D341Med (cell line): ENCODE measurements at regions not wholly inside any gene's neighbourhood (a gene's known extent, or its start where the extent isn't known, plus 50 kb on each side); places are given as distances from the start of the nearest gene placed in this dataset.

ENCODE experiments used
- DNase-seq: peaks from one replicate; pipeline ENCODE4 v3.0.0; 2012; ENCODE audit warnings: low spot score

DNA sequence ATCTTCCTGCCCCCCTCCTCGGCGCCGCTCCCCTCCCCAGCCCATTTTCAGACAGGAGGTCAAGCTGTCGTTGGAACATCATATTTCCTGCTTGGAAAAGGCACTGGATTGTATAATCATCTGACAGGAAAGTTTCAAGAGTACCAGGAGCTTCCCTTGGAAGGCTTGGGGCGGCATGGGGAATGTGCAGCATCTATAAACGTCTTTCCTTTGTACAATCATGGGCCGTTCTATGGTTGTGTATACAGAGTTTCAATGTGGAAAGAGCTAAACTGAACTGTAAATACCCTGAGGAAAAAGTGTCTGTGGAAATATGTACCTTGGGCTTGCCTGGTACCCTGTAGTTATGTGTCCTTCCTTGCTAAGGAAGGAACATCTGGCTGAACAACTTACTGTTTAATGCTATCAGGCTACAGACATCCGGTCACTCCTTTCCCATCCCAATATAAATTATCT is 368.1 kb upstream of the ADGRL2 start:
- DNase-seq, result no peak

DNA sequence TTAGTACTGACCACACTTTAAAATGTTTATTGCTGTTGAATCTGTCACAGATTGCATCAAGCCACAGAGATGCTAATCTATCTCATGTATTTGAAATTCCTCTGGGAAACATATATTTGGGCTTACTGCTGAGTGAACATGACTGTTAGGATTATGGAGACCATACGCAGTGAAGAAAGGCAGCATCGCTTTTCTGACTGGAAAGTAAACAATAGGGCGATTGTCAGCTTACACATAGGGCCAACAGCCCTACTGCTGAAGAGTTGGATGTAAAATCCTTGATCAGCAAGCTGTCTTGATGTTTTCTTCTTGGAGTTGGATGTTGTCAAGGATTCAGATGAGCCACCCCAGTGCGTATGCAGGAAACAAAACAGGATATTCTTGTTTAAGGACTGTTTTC is 368.7 kb upstream of the ADGRL2 start:
- no peak for DNase-seq

DNA sequence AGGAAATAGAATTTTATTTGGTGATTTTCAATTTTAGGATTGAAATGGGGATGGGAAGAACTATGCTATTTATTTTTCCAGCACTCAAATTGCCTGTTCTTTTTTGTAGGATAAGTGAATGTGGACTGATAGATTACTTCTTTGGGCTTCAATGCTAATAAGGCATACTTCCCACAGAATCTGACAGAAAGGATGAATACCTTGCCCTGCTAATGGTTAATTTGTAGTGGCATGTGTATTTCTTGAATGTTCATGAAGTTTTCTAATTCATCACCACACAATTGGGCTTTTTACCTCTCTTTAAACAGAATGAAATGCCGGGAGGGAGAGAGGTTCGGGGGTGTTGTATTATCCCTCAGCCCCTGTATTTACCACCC is 369.1 kb upstream of the ADGRL2 start:
- no peak for DNase-seq

DNA sequence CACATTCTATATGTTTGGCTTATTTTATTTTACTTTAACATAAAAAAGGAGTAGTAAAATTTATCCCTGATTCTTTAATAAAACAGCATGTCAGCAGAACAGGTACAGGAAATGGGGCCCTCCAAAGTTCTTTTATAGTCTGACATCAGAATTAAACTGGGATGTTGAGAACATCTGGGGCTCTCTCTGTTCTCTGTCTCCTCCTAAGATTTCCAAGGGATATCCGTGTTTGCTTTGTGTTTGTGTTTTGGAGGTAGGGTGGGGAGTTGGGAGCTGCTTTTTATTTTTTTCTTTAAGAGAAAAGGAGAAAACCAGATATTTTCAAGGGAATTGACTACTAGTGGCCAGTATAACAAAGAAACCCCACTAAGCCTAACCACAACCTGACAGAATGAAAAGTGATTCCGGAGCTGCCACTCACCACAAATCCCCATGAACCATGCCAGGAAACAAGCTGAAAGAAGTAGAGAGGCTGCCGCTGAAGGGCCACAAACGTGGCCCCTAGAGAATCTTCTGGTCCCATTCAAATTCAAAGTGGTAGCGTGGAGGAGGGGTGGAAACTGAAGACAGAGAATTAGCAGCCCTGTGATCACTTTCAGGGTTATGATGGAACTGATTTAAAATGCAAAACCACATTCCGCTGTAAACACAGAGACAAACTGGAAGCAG is 369.6 kb upstream of the ADGRL2 start:
- no peak for DNase-seq

DNA sequence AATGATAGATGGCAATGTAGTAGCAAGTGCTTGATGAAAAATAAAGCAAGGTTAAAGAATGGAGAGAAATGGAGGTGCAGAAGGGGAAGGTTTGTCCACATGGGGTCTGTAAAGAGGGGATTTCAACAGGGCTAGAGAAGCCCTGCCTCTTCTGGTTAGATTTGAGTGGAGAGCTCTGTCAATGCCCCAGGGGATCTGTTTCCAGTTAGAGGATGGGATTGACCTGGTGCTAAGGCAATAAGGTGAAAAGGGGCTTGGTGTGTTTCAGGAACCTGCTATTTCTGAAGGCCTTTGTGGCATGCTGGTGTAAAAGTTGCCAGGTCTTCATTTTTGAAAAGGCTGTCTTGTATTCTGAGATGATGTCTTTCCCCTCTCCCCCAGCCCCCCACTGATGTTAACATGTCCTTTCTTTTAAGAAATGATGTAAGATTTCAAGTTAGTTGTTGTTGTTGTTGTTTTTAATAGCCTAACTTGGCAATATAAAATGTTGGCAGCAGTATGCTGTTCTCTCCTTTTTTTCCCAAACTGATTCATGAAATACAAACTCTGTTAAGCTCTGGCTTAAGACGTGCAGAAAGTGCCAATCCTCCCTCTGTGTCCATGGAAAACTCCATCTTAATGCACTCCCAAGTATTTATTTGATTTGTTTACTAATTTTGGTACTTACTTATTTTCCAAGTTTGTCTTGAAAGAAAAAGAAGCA is 370.3 kb upstream of the ADGRL2 start:
- no peak for DNase-seq

DNA sequence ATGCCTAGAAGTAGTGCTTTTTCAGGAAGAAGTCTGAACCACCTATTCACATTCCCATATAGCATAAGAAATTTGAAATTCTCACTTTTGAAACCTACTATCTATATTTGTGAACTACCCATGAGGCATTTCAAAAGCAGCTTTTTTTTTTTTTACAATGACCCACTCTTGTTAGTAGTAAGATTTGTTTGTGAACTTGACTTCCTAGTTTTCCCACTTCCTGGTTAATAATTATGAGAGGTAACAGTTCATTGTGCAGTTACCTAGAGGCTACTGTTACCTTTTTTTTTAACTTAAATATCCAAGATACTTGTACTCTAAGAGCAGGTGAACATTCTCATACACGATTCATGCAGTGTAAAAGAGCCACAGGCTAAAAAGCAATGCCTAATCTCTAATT is 371.7 kb upstream of the ADGRL2 start:
- DNase-seq, result no peak

DNA sequence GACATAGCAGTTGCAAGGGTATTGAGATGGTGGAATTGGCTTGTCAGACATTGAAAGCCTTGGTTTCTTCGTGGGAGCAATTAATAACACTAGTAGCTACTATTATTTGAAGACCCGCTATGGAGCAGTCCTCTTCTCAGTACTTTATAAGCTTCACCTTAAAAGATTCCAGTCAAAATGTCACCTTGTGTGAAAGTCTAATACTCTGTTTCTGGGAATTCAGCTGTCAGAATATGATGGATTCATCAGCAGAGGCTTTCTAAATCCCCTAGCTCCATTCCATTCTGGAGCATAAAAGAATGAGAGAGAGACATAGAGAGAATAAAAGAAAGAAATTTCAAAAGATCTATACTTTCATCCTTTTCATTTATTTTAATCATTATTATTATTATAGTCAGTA is 375.9 kb upstream of the ADGRL2 start:
- no peak for DNase-seq

DNA sequence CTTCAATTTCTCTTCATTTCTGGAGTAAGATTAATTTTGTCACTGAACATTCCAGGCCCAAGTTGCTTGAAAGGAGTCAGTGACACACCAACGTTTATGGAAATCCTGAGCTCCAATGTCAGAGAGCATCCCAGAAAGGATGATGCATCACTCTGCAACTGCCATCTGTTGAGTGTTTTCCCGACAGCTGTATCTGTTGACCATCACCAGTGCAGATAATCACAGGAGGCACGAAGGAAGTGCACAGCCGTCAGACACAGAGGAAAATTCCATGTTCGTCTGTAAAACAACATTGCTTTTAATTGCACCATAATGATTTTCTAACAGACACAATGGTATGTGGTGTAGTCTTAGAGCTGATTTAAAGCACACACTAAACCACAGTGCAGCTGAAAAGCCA is 376.7 kb upstream of the ADGRL2 start:
- no peak for DNase-seq

DNA sequence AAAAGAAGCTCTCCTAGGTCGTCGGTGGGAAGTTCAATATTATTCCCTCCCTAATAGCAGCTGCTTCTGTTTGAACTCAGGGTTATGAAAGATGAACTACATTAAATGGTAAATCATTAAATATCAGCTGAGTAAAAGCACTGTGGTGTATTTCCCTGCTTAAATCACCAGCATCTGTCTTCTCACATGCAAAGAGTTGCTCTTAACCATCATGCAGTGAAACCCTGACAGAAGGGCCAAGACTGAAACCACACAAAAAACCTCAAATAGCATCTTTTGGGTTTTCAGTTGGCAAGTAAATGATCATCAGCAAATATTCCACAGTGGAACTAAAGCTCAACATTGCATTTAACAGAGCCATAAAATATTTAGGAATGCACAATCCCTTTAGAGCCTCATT is 380.0 kb upstream of the ADGRL2 start:
- no peak for DNase-seq

DNA sequence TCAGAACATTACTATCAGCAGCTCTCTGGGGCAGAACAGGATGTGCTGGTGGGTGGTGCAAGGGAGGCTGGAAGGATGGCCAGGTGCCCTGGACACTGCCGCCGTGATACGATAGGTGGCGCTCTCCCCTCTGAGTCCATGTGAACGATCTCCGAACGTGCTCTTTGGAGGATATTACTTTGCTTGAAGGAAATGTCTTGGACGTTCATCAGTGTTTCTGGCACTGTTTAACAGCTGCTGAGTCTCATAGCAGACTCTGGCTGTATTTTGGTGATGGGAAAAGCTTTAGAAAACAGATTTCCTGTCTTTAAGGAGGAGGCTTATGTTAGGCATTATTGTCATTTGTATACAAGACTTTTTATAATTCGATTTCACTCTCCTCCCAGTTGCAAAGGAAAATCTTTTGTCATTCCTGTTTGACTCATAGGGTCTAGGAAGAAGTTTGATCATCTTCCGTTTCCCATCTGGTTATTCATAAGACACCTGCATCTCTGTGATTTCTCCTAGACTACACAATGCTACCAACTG is 386.2 kb upstream of the ADGRL2 start:
- peak; percentile 74 for DNase-seq

DNA sequence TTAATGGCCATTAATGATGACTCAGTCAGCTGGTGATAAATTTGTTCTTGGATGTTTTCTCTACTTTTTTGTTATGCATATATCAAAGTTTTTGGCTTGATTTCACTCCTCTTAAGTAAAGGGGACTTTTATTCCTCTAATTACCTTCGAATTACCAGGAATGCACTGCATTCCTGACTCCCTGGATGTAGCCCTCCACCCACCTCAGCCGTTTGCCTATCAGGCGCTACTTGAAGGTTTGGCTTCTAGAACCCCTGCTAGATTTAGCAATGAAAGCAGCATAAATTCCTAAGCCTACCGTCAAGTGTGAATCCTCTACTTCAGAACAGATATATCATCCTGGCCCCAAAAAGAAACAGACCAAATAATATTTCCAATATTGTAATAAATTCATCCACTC is 387.8 kb upstream of the ADGRL2 start:
- DNase-seq, result no peak

DNA sequence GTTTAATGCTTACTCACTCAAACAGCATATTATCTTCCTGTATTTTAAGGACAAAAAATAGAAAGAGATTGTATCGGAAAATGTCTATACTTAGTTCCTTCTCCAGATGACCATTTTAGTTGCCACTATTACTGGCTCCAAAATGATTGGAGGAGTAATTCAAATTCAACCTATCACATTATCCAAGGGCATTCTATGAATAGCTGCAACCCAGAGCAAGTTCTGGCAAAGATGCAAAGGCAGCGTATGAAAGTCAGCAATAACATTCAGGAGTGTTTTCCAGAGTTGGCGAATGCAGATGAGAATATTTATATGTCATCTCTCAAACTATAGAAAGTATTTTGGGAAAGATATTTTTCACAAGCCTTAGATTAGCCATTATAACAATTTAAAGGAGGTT is 389.8 kb upstream of the ADGRL2 start:
- DNase-seq, result no peak

DNA sequence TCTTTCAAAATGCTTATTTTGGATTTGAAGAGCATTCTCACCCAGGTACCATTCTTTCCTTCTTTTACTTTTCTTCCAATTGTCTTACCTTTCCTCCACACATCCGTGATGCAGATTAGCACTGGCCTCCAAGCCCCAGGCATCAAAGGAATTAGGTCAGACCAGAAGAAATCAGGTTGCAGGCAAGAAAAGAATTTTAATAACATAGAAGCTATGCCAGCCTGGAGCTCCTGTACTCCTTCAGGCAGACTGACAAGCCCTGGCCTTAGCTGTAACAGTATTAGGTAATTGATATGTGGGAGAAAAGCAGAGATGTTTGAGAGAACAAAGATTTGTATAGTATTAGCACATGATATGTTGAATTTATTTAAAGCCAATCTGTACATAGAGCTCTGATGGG is 390.4 kb upstream of the ADGRL2 start:
- no peak for DNase-seq

DNA sequence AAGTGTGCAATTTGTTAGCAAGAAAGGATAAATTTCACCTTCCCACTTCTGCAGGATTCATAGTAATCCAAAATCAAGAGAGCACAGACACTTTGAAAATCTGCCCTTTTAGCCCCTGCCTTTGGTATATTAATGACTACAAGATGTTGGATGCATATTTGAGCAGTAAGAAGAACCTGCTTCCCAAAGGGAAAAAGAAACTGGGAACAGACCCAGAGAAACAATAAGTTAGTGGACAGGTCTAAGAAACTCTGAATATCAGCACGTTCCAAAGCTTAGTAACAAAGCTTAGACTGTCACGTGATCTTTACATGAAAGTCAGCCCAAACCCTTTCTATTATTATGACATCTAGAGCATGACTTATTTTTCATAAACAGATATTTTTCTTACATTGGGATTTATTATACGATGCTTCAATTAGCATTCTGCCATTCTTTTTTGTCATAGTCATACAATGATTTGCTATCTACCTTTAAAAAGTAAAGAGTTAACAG is 390.9 kb upstream of the ADGRL2 start:
- no peak for DNase-seq

DNA sequence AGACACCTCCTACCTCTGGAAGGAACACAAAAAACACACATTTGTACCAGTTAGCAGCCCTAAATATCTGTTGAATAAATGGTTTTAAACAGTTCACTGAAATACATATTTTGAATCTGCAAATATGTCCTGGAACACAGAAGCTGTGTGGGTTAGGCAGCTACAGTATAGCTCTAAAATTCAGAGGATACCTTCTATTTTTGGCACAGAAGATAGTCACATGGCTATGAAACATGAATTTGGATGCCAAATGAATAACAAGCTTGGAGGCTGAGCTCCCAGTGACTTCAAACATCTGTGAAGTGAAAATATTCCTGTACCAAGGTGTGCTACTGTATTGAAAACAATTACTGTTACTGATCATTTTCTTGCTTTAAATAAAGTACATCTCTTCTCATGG is 391.5 kb upstream of the ADGRL2 start:
- no peak for DNase-seq

DNA sequence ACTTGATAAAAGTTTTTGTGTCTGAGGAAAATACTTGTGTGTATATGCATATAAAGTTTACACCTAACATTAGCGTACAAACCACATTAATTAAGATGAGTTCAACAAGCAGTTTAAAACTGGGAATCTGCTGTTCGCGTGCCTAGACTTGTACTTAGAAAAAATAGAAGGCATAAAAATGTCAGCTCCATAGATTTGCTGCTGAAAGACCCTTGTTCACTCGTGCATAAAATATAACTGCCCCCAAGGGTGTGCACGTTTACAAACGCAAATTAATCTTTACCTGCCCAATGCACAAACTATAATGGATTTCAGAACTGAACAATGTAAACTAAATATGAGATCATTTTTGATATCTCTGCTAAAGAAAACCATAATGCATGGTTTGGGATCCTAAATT is 392.3 kb upstream of the ADGRL2 start:
- no peak for DNase-seq

DNA sequence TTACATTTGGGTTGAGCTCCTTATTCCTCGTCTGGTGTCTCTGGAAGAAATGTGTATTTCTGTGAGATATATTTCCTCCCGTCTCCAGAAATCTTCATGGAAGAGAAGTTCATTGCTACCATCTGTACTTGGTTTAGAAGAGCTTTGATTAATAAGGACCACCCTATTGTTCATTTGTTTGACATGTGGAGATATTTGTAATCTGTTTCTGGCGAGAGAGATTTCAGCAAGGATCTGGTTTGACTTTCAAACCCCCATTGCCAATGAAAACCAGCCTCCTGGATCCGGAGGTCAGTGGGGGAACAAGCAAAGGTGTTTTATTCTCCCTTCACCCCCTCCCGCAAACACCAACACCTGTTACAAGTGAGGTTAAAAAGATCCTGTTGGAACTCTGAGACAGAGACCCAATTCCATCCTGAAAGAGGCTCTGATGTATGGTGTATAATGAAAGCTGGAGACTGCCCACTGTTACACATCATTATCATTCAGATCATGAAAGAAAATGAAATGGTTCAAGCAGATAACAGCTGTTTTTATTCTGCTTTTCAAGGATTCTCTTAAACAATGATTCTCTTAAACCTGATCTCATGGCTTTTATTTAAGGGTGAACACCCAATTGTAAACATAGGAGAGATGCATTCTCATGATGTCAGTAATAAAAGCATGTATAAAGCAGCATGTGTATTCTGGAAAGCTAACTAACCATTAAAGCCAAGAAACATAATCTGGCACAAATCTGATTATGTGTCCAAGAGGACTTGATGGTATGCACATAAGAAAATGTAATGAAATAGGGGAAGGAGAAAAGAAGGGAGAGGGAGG is 393.5 kb upstream of the ADGRL2 start:
- no peak for DNase-seq

DNA sequence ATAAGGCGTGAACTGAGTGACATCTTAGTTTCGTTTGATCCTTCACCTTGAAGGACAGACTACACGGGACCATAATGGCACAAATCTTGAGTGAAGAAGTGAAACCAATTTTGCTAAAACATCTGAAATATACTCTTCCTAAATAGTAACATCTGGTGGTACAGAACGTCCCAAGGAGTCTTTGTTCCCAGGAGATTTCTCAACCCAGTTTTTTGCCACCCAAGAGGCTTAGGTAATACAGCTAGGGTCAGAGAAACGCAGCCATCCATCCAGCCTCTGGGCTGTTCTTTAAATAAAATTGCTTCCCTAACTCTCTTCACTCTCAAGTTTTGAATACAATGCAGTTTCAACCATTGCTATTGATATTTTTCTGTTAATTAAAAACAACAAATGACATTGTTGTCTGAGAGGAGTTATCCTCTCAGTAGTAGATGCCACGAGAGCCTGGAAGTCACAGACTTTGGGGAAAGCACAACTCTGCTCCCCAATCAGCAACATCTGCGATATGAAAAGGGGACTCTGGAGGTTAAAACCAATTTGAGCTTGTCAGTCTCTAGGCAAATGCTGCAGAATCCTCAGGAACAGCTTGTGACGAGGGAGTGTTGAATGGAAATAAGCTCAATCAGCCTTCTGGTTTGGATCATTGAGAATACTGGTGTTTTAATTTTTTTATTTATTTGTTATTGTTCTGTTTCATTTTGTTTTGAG is 394.3 kb upstream of the ADGRL2 start:
- no peak for DNase-seq

DNA sequence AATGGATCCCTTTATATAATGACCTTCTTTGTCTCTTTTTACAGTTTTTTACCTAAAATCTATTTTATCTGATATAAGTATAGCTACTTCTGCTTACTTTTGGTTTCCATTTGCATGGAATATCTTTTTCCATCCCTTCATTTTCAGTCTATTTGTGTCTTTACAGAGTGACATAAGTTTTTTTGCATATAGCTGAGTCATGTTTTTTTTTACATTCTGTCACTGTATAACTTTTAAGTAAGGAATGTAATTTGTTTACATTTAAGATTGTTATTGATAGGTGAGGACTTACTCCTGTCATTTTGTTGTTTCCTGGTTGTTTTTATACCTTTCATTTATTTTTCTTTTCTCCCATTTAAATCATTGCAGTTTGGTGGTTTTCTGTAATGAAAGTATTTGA is 402.7 kb upstream of the ADGRL2 start:
- DNase-seq, result no peak

DNA sequence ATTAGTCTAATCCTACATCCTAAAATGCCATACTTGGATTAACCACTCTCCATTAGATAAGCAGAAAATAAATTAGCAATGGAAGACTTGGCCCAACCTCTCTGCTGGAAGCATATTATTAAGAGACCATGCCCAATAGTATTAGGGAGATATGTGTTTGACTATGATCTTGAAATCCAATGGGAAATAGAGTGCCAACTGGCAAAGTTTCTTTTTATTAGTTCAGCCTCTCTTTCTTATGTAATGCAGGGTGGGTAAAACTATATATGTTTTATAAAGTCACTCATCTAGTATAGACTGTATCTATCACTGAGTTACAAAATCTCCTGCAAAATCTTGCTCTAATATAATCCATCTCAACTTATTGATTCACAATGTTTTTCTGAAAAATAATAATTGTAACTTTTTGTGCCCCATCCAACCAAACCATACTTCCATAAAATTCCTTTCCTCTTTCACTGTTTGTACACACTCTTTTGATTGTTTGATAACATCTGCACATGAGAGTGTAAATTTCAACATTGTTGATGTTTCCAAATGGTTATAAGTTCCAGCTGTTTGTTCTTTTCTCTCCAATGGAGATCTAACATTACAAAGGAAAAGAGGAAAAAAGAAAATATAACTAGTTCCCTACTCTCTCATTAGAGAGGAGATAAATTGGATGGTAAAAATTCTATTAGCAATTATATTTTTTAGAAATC is 408.1 kb upstream of the ADGRL2 start:
- DNase-seq, result no peak

DNA sequence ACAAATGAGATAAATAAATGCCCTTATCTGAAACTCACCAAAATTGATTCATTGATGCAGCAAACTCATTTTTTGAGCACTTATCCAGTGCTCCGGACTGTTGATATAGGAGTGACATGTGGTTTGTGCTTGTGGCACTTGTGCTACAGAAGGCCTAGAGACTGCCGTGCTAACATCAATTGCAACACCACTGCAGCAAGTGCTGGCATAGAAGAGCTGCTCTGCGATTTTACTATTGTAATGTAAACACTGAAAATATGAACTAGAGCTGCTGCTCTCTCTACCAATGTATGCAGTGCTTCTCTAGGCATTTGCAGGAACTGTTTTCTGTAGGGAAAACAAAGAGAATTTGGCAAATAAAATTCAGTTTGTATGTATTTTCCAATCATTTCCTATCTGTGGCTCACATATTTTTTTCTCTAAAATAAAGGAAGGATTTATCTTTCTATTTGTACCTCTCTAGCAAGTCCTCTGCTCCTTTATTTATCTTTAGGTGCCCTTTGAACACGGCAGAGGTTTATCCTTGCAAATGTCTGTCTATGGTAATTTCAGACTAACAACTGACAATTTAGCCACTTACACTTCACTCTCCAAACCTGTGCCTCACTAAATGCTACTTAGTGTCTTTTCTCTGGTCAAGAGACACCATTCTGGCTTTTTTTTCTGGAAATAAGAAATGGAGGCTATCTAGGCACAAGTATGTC is 409.5 kb upstream of the ADGRL2 start:
- no peak for DNase-seq
